ENCODE measurements at regions not wholly inside any gene's neighbourhood (a gene's known extent, or its start where the extent isn't known, plus 50 kb on each side); places are given as distances from the start of the nearest gene placed in this dataset.

DNA sequence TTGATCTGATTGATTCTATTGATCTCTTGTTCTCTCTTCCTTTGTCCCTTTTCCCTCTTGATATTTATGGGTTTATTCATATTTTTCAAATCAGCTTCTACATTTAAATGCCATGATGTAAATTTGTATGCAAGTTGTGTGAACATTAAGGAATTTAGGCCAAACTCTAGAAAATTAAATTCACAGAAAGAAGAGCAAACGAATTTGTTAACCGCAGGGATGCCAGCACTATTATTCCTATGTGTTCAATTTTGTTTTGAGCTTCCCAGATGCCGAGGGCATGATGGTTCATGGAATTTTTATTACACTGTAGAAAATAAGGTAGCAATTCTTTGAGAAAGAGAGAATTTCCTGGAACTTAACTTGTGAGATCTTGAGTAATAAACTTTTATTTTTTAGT lies 220.9 kb downstream of the BUB3 start (continued):
- no peak for TF ChIP-seq CEBPB (IDR thresholded peaks at IDR 0.05; ENCODE audit: low read depth, low read length)
- no peak for TF ChIP-seq KDM4A (IDR thresholded peaks at IDR 0.05; ENCODE audit: low read depth, low read length, severe bottlenecking)
- no peak for TF ChIP-seq RAD21 (IDR thresholded peaks at IDR 0.05 in 1 of 2, conservative IDR thresholded peaks at IDR 0.05 in 1 of 2; ENCODE audit: low read depth in 2 of 2, low read length in 2 of 2)
- TF ChIP-seq EZH2 (IDR thresholded peaks at IDR 0.05; ENCODE audit: low read depth, low read length, severe bottlenecking), result no peak

Data from H1 (cell line).